ENCODE measurements at regions not wholly inside any gene's neighbourhood (a gene's known extent, or its start where the extent isn't known, plus 50 kb on each side); places are given as distances from the start of the nearest gene placed in this dataset.
"Not testable (repeated sequence)": the region's sequence is repeated elsewhere in the genome, so short reads cannot be mapped to it uniquely, and the experiment has no call there.

DNA sequence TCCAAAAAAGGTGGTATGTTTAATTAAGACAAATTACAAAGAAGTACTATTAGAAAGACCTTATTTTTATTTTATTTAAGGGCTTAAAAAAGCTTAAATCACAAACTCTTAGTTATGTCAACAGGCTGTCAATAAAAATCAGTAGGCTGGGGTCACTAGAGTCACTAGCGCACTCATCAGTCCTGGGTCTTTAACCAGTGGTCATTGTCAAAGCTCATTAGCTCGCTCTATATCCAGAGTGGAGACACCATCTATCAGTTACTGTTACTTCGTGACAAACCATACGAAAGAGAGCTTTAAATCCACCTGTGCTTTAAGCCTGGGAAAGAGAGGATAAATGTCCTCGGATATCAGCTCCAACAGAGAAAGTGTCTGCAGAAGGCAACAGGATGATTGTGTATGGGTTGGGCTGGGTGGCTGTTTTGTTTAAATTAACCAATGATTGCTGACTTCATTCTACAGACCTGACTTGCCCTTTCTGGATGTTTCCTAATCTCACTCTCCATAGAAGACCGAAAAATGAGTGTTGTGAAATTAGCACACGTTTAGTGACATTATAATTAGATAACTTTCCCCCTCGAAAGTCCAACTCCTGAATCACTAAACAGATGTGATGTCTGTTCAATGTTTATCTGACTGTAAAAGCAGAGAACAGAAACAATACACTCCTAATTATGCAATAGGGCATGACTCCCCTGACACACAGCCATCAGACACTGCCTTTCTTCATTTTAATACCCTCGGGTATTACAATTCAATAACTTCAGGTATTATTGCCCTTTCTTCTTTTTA lies 123.6 kb upstream of the TNPO1 start:
- no peak for DNase-seq

DNA sequence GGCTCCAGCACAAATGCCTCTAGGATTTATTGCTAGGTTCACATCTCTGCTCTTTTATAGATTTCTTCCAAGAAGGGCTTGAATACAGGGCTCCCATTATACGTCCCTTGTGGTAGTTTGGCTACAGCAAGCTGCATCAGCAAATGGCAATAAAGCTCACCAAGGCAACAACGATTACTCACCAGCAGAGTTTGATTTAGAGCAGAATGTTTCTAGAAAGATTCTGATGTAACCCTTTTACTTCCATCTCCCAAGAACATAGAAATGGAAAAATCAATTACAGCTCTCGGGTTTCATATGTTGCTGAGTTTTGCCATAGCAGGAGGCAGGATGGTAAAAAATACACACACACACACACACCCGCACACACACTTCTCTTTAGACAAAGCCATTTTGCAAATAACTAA lies 124.2 kb upstream of the TNPO1 start:
- no peak for DNase-seq

DNA sequence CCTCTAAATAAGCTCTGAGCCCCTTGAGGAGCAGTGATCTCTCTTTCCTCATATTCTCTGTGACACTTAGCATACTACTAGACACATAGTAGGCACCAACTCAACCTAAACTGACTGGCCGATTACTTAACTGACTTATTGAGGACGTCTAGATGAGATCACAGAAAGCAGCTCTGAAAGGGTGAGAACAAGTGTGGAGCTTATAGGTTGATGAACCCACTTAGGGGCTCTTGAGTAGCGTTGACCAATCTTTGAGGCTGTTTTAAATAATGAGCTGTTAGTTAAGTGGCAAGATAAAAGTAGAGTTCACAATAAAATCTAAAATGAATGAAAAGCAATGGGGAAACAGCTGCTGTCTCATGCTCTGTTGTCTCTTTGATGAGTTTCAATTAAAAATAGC lies 124.7 kb upstream of the TNPO1 start:
- no peak for DNase-seq

DNA sequence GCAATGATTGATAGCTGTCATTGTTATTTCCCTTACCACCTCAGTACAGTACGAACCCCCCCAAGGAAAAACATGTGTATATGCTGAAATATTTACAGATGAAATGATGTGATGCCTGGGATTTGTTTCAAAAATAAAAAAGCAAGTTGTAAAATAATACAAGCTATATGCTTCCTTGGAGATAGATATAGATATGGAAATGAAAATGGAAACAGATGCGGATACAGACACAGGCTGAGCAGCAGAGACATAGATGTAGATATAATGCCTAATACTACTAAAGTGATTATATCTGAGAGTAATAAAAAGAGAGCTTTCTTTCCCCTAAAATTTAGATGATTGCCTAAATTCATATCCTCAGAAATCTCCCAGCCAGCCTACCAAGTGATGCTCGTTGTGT lies 127.5 kb upstream of the TNPO1 start:
- DNase-seq, result no peak

DNA sequence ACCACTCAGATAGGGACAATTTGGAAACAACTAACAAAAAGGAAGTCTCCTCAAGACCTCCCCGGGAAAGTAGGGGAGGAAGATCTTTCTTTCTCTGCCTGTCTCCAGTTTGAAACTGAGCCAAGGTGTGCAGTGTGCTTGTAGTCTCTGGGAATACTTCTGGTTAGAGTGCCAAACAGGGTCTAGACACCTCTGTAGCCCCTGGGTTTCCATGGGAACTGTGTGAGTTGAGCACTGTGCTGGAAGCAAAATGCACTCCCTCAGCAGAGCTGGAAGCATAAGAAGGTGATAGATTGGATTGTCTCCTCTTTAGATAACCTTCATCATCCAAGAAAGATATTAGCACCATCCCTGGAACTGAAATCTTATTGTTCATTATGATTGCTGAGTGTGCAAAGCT lies 129.2 kb upstream of the TNPO1 start:
- DNase-seq, result no peak

DNA sequence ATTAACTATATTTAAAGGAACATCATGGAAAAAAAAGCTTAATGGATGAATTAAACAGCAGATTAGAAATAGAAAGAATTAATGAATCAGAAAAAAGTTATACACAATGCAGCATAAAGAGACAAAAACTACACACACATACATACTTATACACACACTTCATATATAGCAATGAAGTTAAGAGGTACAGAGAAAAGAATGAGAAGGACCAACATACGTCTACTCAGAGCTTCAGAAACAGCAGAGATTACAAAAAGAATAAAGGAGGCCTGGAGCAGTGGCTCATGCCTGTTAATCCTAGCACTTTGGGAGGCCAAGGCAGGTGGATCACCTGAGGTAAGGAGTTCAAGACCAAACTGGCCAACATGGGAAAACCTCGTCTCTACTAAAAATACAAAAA lies 133.9 kb upstream of the TNPO1 start:
- DNase-seq, result no peak

DNA sequence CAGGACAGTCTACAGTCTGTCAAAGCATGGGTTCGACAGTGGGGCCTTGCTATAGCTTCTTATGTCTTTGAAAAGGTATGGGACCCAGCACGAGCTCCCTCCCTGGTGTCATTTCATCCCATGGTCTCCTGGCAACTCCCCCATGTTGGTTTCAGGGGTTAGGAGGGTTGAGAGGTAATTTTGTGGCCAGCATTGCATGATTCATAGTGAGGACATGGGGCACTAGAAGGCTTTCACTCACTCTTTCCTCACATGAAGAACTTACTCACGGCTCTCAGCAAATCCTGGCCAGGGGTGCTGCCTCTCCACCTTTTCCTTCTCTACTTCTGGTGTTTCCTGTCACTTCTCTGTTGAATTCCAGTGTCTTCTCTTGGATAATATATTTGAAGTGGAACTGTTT lies 134.7 kb upstream of the TNPO1 start:
- DNase-seq, result no peak

DNA sequence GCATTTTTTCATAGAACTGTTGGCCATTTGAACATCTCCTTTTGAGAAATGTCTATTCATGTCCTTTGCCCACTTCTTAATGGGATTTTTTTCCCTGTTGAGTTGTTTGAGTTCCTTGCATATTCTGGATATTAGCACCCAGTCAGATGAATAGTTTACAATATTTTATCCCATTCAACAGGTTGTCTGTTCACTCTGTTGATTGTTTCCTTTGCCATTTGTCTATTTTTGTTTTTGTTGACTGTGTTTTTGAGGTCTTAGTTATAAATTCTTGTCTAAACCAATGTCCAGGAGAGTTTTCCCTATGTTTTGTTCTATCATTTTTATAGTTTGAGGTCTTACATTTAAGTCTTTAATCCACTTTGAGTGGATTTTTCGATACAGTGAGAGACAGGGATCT lies 139.0 kb upstream of the TNPO1 start:
- no peak for DNase-seq

DNA sequence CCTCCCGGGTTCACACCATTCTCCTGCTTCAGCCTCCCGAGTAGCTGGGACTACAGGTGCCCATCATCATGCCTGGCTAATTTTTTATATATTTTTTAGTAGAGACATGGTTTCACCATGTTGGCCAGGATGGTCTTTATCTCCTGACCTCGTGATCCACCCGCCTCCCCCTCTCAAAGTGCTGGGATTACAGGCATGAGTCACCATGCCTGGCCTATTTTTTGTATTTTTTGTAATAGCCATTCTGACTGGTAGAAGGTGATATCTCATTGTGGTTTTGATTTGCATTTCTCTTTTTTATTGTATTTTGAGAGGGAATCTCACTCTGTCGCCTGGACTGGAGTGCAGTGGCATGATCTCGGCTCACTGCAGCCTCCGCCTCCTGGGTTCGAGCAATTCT lies 139.6 kb upstream of the TNPO1 start:
- DNase-seq, result not testable (repeated sequence)

DNA sequence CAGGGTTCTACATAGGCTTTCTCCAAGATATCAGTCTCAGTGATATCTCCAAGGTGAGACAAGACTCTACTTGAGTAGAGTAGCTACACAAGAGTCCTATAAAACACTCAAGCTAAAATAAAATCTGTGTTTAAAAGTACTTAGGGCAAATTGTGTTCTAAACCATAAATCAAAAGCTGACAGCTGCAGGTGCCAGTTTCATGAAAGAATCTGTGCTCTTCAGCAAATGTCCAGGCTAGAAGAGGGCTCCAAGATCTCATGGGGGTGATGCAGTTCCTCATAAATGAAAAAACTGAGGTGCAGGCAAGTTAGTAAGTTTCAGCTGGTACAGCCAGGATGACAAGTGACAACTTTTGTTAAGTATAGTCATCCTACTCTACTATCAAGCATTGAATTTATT lies 142.8 kb upstream of the TNPO1 start:
- no peak for DNase-seq

DNA sequence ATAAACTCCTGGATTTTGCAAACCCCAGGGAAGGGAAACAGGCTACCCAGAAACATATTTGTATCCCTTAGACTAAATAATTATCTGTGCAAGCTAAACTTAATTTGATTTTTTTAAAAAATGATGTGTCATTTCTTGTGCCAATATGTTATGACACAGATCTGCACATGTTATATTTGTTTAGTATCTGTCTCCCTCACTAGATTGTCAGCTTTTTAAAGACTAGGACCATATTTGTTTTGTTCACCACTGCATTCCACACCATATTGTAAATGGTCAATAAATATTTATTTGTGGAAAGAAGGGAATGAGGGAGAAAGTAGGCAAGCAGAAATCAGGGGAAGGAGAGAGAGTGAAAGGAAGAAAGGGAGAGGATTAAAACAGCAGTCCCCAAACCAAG lies 143.3 kb upstream of the TNPO1 start:
- DNase-seq, result no peak

DNA sequence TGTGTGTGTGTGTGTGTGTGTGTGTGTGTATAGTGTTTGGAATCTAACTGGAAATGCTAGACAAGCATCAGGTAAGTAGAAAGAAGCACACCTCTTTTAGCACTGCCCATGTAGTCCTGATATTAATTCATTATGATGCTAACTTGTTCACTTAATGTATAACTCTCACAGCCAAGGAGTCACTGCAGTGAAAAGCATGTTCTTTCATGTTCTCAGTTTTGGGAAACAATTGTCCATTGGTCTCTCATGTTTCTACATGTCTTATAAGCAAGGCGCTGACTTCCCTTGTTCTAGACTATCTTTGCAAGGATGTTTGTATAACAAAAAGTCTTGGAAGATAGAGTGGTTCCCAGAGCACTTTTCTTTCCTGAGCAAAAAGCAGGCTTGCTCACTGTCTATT lies 148.8 kb upstream of the TNPO1 start:
- no peak for DNase-seq

DNA sequence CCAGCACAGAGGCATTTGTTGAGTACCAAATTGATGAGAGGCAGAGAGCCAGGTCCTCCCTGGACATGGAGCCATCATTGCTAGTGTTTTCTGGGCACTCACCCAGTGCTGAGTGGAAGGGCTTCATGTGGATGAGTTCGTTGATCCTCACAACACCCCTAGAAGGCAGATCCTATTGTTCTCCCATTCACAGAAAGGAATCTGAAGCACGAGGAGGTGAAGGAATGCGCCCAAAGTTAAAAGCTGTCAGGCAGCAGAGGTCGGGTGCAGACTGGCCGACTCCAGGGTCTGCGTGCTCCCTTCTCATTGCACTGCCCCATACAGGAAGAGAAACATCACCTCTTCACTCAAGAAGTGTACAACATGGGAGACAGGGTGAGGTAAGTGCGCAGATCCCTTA lies 153.5 kb upstream of the TNPO1 start:
- DNase-seq, result no peak

DNA sequence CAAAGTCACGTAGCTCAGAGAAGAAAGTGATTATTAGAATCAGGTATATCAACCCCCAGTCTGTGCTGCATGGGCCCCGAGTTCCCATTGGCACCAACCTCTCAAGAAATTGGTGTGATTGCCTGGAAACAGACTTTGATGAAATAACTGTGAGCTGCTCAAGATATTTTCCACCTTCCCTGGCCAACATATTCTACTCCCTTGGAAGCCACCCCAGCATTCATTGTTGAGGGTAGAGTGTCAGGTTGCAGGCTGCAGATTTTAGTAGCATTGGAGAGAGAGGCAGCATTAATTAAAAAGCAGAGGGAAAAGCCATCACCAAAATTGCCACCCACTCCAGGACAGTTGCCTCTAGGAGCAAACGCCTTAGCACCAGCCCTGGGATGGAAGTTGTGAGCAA lies 154.2 kb upstream of the TNPO1 start:
- no peak for DNase-seq

DNA sequence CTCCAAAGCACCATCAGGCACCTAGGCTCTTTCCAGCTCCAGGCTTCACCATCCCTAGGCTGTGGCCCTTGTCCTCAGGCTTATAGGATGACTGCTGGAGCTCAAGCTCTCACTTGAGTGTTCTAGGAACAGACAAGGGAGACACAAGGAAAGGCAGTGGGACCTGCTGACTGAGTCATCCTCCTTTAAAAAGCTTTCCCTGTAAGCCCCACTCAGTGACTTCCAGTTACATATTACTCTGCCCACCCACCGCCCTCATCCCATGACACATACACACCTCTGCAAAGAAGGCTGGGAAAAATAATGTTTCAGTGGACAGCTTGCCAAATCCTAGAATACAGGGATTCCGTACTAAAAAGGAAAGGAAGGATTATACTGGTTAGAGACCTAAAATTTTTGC lies 154.2 kb upstream of the ZNF366 start:
- no peak for DNase-seq

DNA sequence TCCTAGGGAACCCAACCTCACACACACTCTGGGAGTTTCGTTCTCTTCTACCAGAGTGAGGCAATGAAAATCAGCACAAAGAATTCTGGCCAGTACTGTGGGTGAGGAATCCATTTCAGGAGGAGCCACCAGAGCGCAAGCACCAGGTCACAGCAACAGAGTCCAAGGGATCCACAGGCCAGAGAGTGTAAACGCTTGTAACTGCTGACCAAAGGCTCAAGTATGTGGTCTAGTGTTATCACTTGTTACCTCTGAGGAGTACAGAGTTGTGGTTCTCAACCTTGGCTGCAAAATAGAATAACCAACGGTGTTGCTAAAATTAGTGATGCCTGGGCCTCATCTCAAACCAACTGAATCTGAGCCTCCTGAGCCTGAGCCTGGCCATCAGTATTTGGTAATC lies 152.5 kb upstream of the ZNF366 start:
- DNase-seq, result no peak

DNA sequence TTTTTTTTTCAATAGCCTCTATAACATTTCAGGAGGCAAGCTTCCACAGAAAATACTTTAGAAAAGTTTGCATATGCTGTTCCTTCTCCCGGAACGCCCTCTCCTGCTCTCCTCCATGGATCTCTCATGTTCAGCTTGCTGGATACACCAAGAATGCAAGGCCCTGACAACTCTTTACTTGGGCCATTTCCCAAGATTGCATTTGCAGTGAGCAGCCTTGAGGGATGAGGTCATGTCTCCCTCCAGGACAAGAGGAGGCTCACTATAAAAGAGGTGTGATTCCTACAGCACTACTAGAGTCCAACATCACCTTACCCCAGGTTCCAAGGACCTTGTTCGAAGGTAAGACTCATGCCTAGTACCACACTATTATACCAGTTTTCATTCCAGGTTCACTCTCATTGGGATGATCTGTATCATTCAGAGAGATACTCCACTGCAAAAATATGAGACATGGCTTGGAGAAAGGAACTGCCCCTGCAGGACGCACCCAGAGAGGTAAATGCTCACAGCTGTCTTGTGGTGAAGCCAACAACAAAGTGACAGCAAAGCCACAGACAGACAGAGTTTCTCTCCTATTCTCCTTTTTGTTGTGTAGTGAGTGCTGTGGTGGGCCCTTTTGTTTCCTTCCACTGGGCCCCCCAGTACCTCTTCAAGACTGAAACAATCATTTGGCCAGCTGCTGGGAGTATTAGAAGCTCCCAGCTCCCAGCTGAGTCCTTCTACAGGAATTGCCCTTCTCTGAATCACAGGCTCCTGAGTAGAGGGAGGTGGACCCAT lies 151.7 kb upstream of the ZNF366 start:
- DNase-seq, result no peak

DNA sequence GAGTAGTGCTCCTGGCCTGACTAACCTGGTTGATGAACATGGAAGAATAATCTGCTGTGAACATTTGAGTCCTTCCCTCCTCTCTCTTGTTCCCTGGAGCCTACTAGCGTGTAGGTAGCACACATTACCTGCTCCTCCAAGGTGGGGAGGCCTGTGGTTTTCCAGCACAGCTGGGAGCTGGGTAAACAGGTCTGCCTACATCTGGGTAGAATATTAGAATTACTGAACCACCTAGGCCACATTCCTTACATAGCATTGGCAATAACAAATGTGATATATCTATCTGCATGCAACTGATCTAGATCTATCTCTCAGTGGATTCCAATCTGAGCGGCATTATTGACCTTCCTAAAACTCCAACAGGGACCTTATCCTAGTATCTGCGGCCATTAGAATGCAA lies 151.0 kb upstream of the ZNF366 start:
- DNase-seq, result no peak

DNA sequence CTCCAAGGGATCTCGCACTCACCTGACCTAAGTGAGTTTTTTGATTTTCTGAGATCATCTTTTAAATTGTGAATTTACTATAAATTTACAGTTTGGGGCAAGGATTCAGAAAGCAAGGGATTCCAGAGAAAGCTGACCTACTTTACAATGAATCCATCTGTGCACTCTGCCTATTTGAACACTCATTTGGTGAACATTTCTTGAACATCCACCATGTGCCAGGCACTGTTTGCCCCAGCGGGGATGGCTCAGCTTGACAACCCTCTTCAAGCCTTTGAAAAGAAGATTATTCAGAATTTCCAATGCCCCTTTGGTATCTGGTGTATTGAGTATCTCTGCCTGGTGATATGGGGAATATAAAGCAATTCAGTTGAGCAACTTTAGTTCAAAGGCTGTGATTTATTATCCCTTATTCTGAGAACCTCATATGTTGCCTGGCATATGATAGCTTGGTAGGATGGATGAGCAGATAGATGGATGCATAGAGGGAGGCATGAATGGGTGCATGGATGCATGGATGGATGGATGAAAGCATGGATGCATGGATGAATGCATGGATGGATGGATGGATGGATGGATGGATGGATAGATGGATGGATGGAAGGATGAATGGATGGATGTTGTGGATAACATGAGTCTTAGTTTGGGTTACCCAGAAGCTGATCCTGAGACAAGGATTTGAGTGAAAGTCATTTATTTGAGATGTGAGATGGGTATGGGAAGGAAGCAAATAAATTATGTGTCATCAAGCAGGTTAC lies 149.7 kb upstream of the ZNF366 start:
- DNase-seq, result no peak

DNA sequence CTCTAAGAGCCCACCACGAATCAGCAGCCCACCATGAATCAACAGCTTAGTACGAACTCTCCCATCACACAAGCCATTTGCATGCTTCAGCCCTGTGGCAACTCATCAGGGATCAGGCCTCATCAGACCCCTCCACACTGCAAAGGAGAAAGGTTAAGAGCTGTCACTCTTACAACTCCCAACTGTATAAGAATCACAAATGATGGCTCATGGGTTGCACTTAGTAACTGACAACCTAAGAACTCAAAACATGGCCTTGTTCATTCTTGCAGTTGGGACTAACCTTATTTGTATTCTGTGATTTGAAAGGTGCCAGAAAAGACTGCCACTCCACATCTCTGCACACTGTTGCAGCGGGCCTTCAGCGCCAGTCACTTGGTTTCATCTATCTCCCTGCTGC lies 149.1 kb upstream of the ZNF366 start:
- DNase-seq, result no peak

DNA sequence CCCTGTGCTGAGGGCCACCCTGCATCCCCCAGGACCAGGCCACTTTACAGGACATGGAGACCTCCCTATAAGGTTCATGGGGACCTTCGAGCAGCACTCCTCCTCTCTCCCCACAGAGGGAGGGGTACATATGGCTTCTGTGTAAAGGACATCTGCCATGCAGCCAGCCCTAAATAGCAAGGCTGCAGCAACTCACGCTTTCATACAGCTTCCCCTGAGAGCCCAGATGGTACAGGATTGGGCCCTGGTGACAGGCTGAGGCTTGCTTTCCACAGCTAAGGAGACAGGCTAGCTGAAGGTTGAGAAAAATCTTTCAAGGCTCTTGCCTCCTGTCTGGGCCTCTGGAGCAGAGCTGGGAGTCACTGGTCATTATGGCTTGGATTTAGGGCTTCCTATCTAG lies 147.0 kb upstream of the ZNF366 start:
- no peak for DNase-seq

DNA sequence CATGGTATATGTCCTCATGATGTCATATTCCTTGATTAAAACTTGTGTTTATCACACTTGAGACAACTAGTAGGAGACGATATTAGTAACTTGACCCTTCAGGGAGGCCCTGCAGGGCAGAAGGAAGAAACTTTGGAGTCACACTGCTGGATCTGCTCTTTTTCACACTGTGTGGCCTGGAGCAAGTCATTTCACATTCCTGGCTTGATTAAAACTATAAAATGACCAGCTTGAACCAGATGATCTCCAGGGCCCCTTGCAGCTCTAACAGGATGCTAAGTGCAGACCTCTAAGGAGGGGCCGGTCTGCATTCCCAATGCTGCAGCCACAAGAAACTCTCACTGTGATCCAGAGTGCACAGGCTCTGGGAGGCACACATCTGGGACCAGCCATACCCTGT lies 146.4 kb upstream of the ZNF366 start:
- no peak for DNase-seq

DNA sequence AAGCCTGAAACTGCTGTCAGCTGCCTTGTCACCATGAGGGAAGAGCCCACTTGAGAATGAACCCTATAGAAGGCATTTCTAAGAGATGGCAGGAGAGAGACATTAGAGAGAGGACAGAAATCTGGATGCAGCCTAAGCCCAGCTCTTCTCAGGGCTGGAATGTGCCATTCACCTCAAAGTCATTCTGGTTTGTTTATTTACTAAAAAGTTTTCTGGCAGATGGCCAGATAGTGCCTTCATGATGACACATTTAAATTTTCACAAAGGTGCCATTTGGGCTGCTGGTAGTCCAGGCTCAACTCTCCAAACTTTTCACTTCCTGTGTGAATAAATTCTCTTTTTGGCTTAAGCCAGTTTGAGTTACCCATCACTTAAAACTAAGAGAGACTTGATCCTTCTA lies 144.6 kb upstream of the ZNF366 start:
- DNase-seq, result no peak

DNA sequence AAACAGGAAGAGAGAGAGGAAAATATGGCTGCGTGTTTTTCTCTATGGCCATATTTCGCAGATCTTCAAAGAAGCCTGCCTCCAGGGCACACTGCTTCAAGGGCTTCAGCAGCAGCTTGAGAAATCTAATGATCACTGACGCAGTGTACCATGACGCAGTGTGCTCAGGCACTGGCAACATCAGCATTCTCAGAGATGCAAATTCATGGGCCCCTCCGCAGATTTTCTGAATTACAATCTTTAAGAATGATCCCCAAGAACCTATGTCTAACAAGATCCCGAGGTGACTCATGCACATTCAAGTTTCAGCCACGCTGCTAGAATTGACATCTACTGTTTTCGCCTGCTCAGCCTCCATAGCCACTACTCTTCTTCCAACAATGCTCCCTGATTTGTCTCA lies 143.9 kb upstream of the ZNF366 start:
- DNase-seq, result no peak

All from effector CD8-positive, alpha-beta T cell (primary cell).